Erythroblast (primary cell): ENCODE measurements at regions not wholly inside any gene's neighbourhood (a gene's known extent, or its start where the extent isn't known, plus 50 kb on each side); places are given as distances from the start of the nearest gene placed in this dataset.

Experiments
- GATA1 ChIP-seq: IDR thresholded peaks from 2 replicates; pipeline ENCODE4 v1.6.1; 2011; ENCODE audit warnings: low read depth, mild to moderate bottlenecking, control low read depth, low read length, moderate library complexity
- POLR2A ChIP-seq: IDR thresholded peaks from 2 replicates; pipeline ENCODE4 v1.6.1; 2011; ENCODE audit warnings: mild to moderate bottlenecking, low read length

DNA sequence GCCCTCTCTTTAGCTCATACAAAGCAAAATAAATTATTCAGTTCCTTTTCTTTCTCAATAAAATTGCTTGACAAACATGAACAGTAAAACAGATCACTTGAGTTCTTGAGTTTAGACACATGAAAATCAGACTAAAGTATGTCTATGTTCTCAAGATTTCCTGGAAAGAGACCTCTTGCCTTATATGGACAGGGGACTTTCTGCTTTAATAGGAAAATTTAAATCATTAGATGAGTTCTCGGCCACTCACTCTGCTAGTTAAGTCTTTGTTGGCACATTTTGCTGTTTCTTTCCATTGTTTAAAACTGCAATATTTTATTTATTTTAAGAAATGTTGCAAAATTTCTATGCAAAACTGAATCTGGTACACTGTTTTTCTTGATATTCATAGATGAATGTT lies 207.8 kb downstream of the RND3 start:
- TF ChIP-seq POLR2A = no peak
- no peak for TF ChIP-seq GATA1
